Suprapubic skin (tissue), 4 donors: ENCODE measurements at regions not wholly inside any gene's neighbourhood (a gene's known extent, or its start where the extent isn't known, plus 50 kb on each side); places are given as distances from the start of the nearest gene placed in this dataset.

Experiments used
- EP300 ChIP-seq: sonication (generic); formaldehyde crosslinking; IDR thresholded peaks from one replicate; pipeline ENCODE4 v1.6.1; 2017; ENCODE audit warnings: antibody characterized with exemption
- POLR2A ChIP-seq, 2 donors: fragments of 450-650 bp; IDR thresholded peaks; one replicate each; pipeline ENCODE4 v1.6.1; 2017; ENCODE audit warnings: antibody characterized with exemption in 2 of 2, mild to moderate bottlenecking in 2 of 2, moderate library complexity in 2 of 2
- POLR2AphosphoS5 ChIP-seq, 3 donors: sonication (generic); formaldehyde crosslinking; IDR thresholded peaks; one replicate each; pipeline ENCODE4 v1.6.1; 2017; ENCODE audit warnings: antibody characterized with exemption in 3 of 3
- TF ChIP-seq, protein P1 (sequence below), 2 donors: fragments of 200-600 bp in 1 of 2; fragments of 450-650 bp in 1 of 2; sonication (generic) in 1 of 2; IDR thresholded peaks; one replicate each; pipeline ENCODE4 v1.5.1; 2016 to 2019; ENCODE audit warnings: antibody characterized with exemption in 2 of 2, mild to moderate bottlenecking in 1 of 2, moderate library complexity in 1 of 2

DNA sequence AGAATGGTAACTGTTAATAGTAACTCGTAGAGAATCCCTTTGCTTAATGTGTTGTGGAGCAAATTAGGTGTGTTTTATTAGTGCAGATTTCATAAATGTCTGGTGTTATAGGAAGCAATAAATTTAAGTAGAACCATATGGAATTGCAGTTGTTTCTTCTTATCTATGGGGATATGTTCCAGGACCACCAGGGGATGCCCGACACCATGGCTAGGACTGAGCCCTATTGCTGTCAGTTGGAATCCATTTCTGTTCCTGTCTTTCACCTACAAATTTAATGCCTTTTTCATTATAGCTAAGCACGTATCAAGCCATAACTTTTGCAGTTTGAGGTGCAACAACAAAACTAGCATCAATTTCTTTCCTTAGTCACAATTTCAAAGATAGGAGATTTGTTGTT is 72.5 kb downstream of the DDIT4L start:
- no peak for TF ChIP-seq POLR2A (IDR thresholded peaks at IDR 0.05)
- TF ChIP-seq, protein P1, sequence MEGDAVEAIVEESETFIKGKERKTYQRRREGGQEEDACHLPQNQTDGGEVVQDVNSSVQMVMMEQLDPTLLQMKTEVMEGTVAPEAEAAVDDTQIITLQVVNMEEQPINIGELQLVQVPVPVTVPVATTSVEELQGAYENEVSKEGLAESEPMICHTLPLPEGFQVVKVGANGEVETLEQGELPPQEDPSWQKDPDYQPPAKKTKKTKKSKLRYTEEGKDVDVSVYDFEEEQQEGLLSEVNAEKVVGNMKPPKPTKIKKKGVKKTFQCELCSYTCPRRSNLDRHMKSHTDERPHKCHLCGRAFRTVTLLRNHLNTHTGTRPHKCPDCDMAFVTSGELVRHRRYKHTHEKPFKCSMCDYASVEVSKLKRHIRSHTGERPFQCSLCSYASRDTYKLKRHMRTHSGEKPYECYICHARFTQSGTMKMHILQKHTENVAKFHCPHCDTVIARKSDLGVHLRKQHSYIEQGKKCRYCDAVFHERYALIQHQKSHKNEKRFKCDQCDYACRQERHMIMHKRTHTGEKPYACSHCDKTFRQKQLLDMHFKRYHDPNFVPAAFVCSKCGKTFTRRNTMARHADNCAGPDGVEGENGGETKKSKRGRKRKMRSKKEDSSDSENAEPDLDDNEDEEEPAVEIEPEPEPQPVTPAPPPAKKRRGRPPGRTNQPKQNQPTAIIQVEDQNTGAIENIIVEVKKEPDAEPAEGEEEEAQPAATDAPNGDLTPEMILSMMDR (IDR thresholded peaks at IDR 0.05): no peak
- no peak for TF ChIP-seq EP300
- TF ChIP-seq POLR2AphosphoS5 (IDR thresholded peaks at IDR 0.05): no peak
